ENCODE measurements at regions not wholly inside any gene's neighbourhood (a gene's known extent, or its start where the extent isn't known, plus 50 kb on each side); places are given as distances from the start of the nearest gene placed in this dataset.

- TF ChIP-seq, protein P1, sequence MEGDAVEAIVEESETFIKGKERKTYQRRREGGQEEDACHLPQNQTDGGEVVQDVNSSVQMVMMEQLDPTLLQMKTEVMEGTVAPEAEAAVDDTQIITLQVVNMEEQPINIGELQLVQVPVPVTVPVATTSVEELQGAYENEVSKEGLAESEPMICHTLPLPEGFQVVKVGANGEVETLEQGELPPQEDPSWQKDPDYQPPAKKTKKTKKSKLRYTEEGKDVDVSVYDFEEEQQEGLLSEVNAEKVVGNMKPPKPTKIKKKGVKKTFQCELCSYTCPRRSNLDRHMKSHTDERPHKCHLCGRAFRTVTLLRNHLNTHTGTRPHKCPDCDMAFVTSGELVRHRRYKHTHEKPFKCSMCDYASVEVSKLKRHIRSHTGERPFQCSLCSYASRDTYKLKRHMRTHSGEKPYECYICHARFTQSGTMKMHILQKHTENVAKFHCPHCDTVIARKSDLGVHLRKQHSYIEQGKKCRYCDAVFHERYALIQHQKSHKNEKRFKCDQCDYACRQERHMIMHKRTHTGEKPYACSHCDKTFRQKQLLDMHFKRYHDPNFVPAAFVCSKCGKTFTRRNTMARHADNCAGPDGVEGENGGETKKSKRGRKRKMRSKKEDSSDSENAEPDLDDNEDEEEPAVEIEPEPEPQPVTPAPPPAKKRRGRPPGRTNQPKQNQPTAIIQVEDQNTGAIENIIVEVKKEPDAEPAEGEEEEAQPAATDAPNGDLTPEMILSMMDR (conservative IDR thresholded peaks at IDR 0.05 in 1 of 2, IDR thresholded peaks at IDR 0.05 in 1 of 2; ENCODE audit: extremely low read depth in 1 of 2, insufficient read depth in 1 of 2, low read depth in 1 of 2, low read length in 2 of 2): peak; percentile 44 to 65
- TF ChIP-seq EZH2 (IDR thresholded peaks at IDR 0.05; ENCODE audit: borderline replicate concordance, low read length): no peak
Observed at GRCh38 chr6:122033564-122034181, 365.8 kb upstream of the HSF2 start.
